GM12872 (cell line): ENCODE measurements at regions not wholly inside any gene's neighbourhood (a gene's known extent, or its start where the extent isn't known, plus 50 kb on each side); places are given as distances from the start of the nearest gene placed in this dataset.

Experiments
- TF ChIP-seq, protein P1 (sequence below): IDR thresholded peaks from 3 replicates; pipeline ENCODE4 v1.5.1; 2011; ENCODE audit warnings: low read depth, mild to moderate bottlenecking, low read length, moderate library complexity; ENCODE audit not compliant: insufficient read depth

DNA sequence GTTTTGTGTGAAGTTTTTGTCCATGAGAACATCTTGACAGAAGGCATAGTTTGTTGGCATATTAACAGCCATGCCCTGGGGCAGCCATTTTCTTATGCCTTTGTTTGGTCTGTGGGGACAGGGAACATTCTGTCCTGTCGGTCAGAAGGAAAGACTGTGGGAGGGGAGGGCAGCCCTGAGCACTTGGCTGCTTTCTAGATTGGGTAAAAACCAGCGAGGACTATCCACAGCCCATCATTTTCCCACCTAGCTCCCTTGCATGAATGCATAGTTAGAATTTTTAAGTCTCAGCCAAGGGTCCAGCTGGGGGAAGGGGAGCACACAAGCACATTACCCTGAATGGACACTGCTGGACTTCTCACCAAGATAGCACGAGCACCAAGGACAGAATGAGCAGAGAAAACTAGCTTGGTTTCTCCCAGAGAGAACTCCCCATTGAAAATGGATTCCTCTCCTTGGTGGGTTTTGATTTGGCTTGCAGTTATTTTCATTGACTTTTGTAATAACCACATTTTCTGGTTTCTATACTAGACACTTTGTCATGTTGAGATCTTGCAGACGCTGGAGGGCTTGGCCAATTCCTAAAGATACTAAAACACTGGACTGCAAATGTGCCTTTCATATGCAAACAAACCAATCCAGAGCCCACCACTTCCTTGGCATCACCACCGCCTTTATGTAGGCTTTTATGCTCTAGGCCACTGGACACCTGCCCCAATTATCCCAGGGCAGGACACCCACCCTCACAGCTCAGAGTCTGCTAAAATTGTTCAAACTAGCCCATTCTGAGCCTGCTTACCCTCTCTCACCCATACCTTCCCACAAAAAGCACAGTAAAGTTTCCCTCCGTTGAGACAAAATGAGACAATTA lies 129.9 kb downstream of the BOD1 start:
- TF ChIP-seq, protein P1, sequence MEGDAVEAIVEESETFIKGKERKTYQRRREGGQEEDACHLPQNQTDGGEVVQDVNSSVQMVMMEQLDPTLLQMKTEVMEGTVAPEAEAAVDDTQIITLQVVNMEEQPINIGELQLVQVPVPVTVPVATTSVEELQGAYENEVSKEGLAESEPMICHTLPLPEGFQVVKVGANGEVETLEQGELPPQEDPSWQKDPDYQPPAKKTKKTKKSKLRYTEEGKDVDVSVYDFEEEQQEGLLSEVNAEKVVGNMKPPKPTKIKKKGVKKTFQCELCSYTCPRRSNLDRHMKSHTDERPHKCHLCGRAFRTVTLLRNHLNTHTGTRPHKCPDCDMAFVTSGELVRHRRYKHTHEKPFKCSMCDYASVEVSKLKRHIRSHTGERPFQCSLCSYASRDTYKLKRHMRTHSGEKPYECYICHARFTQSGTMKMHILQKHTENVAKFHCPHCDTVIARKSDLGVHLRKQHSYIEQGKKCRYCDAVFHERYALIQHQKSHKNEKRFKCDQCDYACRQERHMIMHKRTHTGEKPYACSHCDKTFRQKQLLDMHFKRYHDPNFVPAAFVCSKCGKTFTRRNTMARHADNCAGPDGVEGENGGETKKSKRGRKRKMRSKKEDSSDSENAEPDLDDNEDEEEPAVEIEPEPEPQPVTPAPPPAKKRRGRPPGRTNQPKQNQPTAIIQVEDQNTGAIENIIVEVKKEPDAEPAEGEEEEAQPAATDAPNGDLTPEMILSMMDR = no peak

DNA sequence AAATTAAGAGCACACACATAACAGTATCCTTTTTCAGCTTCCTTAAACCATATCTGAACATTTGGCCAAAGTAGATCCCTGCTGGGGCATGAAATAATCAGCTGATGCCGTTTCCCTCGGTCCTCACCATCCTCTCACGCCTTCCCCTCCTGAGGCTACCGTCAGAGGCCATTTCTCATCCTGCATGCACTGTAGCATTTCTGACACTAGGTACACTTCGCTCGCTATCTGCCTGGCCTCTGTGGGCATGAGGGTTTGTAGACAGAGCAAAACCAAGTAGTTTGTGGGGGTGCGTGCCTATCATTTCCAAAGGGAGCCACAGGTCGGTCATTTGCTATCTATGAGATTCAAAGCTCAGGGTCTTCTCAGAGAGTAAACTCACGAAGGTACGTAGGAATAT lies 131.9 kb downstream of the BOD1 start:
- TF ChIP-seq, protein P1 = no peak

DNA sequence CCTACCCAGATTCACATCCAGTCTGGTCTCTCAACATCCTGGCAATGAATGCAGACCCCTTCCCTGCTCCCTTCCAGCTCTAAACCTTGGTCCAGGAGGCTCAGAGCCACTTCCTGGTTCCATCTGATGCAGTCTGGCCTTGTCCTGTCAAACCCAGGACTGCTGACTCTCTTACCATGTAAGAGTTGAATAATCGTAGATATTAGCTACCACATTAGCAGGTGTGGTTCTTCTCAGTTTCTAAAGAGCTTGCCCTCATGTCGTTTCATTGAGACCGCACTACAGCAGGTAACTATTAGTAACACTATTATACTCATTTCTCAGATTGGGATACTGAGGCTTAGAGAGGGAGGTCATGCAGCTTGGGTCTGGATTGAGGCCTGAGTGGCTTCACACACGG lies 133.3 kb downstream of the BOD1 start:
- TF ChIP-seq, protein P1 = no peak

DNA sequence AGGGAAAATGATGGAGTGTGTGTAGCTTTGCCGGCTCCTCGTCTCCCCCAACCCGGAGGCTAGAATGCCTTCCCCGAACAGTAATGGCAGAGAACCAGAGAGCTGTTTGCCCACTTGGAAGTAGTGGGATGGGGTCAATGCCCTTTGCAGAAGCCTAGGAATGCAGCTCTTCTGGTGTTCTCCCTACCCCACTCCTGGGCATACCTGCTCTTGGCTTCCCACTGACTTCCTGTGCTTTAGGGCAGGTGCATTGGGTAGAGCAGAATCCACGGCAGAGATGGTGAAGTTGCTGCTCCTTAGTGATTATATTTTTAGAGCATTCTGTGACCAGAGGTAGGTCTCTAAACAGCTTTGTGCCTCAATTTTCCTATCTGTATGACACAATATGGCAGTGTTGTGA lies 134.6 kb downstream of the BOD1 start:
- TF ChIP-seq, protein P1 = no peak

DNA sequence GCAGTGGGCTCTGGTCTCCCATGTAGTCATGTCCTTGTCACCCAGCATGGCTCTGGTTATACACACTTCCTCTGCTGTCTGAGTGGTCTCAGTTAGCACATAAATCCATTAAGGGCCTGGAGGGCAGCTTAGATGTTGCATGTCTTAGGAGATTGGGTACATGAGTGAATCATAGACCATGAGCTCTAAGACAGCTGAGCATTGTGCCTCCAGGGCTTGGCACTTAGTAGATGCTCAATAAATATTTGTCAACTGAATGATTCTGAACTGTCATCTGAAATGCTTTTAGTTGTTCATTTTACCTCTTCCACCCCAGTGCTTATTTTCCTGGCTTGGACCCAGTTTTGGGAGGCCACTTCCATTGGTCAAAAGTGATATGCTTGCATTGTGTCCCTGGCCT lies 135.6 kb downstream of the BOD1 start:
- TF ChIP-seq, protein P1 = no peak

DNA sequence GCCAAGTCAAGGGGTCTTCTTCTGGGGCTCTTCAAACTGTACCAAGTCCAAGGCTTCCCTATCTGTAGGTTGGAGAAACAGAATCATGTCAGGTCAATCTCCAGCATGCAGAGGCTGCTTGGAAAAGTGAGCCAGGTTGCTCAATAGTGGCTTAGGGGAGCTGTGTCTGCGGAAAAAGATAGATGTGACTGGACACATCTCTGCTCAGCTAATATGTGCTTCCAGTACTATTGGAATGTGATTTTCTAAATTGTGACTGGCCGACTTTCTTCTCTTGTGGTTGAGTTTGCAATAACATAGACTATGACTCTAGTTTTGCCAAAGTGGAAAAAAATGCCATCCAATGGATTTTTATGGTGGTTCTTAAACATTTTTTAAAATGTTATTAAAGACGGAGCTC lies 136.7 kb downstream of the BOD1 start:
- TF ChIP-seq, protein P1 = no peak

DNA sequence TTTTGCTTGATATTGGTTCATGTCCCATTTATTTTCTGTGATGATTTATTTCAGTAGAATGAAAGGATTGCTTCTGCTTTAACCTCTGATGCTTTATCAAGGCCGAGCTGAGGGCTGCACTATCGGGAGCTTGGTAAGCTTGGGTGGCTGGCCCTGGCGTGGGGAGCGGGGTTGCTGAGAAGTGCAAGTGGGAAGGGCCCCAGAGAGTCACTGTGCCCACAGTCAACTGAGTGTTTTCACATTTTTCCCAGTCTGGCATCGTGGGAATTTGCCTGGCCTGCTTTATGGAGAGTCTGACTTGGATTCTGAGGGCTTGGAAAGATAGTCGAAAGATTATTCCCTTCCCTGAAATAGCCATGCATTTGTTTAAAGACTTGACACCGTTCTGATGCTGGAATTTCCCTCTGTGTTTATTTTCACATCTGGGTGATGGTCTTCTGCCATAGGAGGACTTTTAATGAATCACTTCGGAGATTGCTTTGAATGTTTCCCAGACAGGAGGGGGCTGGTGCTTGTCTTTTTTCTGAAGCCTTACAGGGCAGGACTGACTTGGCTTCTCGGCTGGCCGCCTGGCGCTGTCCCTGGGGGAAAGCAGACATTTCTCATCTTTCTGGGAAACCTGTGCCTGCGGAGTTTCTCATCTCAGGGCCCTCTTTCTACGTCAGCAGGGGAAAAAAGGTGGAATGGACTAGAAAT lies 139.0 kb downstream of the BOD1 start:
- TF ChIP-seq, protein P1 = no peak
